KBM-7 (cell line): ENCODE measurements at regions not wholly inside any gene's neighbourhood (a gene's known extent, or its start where the extent isn't known, plus 50 kb on each side); places are given as distances from the start of the nearest gene placed in this dataset.

Source experiments
- DNase-seq: peaks from one replicate; pipeline ENCODE4 v3.0.0-alpha.2; 2015
- in situ Hi-C: fragments of 300-500 bp; cut with MboI; formaldehyde crosslinking; loops from 2 replicates; pipeline ENCODE4 v1.14.3; 2020; ENCODE audit warnings: low sequenced_read_pairs, low pct_unique_long_range_greater_than_20kb, mixed read lengths

DNA sequence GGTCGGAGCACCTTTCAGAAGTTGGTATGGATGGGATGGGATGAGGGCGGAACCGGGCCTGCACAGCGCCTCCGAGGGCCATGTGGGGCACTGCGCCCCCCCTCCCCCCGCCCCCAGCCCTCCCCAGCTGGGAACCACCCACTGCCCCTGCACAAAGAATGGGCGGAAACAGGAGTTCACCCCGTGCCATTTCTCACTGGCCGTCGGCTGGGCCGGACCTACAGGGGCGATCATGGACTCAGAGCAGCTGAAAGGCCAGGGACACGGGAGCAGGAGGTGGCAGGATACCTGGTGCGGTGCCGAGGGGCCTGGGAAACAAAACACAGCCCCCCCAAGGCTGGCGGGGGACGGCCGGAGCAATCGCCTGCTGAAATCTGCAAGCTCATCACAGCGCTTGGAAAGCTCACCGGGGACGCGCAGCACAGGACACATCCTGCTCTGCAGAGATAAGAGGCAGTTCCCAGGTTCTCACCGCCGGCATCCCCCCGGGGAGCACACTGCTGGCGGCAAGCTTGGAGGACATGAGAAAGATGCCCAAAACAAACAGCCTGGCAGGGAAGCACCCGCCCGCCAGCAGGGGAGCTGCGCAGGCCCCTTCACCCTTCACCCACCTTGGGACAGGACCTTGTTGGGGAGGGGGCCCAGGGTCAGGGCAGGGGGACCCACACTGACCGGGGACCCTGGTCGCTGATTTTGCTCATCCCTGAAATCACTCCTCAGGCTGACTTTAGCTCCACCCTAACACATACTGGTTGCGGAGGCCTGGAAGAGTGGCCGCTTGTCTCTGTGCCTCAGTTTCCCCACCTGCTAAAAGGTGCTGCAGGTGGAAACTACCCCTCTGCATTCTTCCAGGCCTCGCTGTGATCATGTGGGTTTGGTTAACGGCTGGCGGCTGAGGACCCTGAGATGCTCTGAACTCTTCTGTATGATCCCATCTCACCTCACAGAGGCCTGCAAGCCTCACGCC, 263.9 kb downstream of the C16orf95 start:
- in situ Hi-C loops: loop anchor here (25.0 kb wide), 1 partner anchor 491 kb away; the partner anchor contains the start of genes FOXC2 and MTHFSD

DNA sequence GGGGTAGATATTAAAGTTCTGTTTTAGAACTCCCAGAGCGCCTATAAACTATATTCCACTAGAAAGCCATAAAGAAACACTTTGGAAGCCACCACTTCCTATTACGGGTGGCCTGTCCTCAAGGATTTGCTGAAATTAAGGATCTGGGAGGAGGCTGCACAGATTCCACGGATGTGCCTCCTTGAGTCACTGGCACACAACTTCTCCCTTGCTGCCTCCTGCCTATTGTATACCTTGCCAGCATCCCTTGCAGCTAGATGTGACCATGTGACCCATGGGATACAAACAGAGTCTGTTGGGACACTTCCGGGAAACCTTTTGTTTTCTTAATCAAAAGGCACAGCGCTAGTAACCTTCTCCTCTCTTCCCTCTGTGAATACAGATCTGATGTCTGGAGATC, 263.0 kb downstream of the C16orf95 start:
- DNase-seq: no peak
- in situ Hi-C loops: loop anchor here (25.0 kb wide), 1 partner anchor 492 kb away; the partner anchor contains the start of genes FOXC2 and MTHFSD

More for the DNA sequence above, 263.9 kb downstream of the C16orf95 start:
- no peak for DNase-seq

DNA sequence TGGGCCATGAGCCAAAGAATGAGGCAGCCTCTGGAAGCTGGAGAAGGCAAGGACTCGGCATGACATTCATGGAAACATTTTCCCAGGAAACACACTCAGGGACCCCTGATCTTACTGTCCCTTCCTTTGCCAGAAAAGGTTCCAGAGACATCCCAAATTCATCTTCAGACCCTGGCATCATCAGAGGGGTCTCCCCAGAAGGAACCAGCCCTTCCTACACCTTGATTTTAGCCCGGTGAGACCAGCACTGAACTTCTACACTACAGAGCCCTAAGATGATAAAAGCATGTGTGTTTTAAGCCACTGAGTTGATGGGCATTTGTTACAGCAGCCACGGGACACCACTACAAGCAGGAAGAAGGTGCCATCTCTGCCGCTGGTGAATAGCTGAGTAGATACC, 262.3 kb downstream of the C16orf95 start:
- in situ Hi-C loops: loop anchor here (25.0 kb wide), 1 partner anchor 493 kb away; the partner anchor contains the start of genes FOXC2 and MTHFSD
- DNase-seq: no peak

DNA sequence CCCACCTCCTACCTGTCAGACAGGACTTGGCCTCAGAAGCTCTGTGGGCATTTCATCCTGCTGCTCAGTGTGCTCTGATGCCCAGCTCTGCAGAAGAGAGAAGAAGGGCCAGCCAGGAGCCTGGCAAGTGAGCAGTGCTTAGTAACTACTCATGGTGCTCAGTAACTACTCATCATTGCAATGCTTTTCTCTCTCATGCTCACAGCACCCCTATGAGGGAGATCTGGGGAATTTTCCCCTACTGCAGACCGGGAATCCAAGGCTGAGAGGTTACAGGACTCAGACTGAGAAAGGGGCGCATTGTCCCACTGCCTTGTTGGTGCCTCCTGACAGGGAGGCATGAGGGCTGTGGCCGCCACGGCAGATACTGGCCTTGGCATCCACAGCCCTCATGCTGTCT, 261.1 kb downstream of the C16orf95 start:
- in situ Hi-C loops: loop anchor here (25.0 kb wide), 1 partner anchor 494 kb away; the partner anchor contains the start of genes FOXC2 and MTHFSD
- no peak for DNase-seq

DNA sequence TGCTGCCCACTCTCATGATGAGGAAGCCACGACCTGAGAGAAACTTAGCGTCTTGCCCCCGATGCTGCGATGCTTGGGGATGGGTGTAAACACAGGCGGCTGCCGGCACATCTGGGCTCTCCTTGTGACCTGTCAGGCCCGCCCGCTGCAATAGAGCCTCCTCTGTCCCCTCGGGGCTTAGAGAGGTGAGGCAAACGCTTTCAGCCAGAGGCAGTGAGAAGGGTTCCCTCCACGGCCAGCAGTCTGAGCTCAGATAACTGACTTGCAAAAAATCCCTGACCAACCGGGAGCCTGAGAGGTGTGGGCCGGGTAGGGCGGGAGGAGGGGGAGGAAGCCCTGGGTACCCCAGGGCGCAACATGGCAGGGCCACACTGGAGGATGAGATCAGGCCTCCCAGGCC, 260.6 kb downstream of the C16orf95 start:
- in situ Hi-C loops: loop anchor here (25.0 kb wide), 1 partner anchor 494 kb away; the partner anchor contains the start of genes FOXC2 and MTHFSD
- DNase-seq: no peak

DNA sequence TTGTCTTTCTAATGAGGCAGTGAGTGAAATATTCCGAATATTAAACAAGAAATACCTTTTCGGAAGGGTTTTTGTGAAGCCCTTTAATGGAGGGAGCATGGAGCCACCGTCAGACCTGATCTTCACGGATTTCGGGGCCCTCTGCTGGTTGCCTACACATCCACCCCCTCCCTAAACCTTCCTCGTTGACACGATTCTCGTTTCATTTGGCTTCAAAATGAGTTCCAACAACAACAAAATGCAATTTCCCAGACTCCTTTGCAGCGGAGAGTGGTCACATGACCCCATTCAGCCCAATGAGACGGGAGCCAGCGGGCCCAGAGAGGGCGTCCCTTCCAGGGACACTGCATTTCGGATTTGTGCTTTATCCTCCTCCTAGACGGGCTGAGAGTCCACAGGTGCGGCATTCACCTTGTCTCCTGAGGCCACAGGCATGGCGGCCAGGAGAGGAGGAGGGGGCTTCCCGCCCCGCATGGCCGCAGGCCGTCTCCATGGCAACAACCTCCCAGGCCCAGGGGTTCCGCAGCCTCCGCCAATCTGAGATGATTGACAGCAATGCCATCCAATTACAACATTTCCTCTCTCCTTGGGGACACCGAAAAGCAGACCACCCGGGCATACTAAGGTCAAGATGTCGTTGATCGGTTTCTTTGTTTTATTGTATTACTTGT, 259.8 kb downstream of the C16orf95 start:
- DNase-seq: no peak
- in situ Hi-C loops: loop anchor here (25.0 kb wide), 1 partner anchor 495 kb away; the partner anchor contains the start of genes FOXC2 and MTHFSD

DNA sequence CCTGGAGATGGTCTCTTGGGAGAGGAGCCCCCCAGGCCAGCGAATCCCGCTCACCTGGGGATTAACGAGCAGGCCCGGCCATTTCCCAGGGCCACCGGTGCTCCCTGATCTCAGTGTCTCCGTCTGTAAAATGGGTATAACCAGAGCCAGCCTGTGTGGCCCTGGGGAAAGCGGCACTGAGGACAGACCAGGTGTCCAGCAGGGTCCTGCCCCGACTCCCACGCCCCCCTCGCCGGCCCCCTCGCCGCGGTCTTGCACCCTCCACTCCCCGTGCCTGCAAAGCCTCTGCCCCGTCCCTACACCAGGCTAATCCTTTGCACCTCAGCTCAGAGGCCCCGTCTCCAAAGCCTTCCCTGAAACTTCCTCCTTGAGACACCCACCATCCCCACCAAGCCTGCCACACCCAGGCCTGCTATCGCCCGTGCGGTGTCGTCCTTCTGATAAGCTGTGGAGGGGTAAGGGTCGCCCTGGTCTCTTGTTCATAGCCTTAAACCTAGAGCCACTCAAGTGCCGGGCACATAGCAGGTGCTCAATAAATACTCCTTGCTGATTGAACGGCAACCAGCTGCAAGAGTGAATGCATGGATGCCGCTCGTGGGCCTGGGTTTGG, 259.1 kb downstream of the C16orf95 start:
- in situ Hi-C loops: loop anchor here (25.0 kb wide), 1 partner anchor 496 kb away; the partner anchor contains the start of genes FOXC2 and MTHFSD
- no peak for DNase-seq

DNA sequence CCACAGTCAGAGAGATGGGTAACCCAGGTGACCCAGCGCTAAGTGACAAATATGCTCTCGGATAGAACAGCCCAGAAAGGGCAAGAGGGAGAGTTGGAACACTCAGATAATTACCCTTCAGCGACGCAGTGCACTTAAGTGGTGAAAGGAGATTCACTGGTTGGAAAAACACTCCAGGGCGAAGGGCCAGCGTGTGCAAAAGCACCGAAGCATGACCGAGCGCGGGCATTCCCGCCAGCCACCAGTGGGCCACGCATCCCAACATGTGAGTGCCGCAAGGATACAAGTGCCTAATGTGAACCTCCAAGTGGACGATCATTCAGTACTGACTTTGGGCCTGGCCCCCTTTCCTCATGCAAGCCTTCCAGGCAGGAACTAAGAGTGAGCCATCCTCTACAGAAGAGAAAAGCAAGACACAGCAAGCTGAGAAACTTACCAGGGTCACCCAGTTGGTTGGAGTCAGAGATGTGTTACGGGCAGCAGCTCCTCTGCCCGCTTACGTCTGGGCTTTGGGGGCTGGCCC, 258.4 kb downstream of the C16orf95 start:
- in situ Hi-C loops: loop anchor here (25.0 kb wide), 1 partner anchor 496 kb away; the partner anchor contains the start of genes FOXC2 and MTHFSD
- no peak for DNase-seq

DNA sequence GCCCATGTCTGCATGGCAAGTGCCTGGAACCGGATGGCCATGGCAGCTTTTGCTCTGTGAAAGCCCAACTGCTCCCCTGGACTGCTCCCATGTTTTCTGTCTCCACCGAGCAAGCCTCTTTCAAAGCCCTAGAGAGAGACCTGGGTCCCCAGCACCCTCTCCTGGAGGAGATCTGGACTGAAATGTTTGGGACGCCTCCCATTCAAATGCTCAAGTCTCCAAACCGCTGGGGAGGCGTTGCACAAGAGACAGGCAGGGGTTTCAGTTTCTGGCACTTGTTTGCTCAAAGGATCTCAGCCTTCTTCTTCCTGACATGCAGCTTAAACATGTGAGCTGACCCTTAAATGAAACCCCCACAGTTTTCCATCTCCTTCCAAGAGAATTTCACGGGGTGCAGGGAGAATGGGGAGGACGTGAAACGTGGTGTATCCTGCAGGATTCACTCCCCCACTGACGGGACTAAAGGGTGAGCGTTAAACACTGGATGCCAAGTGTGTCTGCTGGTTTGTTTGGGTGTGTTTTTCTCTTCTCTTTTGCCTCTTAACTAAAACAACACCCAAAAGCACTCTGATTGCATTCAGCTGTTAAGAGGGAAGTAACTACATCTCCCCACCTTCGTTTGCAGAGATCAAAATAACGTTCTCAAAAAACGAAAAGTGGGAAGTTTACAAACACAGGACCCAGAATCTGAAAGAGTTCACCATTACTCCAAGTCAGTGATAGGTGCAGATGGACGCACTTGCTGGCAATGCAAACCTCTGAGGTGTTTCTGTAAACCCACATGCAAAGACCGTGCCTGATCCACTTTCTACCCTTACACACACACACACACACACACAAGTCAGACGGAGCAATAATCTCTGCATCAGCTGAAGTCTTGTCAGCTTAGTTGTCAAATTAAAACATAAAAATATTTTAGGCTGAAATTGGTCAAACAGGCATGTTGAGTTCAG, 256.9 kb downstream of the C16orf95 start:
- no peak for DNase-seq
- in situ Hi-C loops: loop anchor here (25.0 kb wide), 1 partner anchor 498 kb away; the partner anchor contains the start of genes FOXC2 and MTHFSD

DNA sequence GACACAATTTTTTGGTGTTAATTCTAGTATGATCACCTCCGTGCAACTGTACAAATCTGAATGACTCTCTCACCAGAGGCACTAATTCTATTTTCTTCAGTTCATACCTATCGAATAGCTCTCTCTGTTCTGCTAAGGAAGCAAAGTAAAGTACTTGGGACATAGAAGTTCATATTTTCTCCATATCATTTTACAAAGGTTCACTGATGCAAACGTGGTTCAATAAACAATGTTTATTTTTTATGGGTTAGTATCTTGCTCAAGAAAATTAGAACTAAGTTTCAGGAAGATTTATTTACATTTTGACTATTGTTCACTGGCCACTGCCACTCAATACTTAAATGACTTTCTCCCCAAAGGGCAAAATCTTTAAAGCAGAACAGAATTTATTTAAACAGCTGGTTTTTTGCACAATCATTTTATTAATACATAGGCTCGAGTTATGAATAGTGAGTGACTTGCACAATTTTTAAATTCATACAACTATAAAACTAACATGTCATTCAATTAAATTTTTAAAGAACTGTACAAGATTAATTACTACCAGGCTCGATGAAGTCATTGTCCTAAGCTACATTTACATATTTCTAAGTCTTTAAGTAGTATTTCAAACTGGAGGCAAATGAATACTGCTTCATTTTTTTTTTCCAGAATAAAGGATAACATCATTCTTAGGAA, 255.8 kb downstream of the C16orf95 start:
- DNase-seq: no peak
- in situ Hi-C loops: loop anchor here (25.0 kb wide), 1 partner anchor 499 kb away; the partner anchor contains the start of genes FOXC2 and MTHFSD

DNA sequence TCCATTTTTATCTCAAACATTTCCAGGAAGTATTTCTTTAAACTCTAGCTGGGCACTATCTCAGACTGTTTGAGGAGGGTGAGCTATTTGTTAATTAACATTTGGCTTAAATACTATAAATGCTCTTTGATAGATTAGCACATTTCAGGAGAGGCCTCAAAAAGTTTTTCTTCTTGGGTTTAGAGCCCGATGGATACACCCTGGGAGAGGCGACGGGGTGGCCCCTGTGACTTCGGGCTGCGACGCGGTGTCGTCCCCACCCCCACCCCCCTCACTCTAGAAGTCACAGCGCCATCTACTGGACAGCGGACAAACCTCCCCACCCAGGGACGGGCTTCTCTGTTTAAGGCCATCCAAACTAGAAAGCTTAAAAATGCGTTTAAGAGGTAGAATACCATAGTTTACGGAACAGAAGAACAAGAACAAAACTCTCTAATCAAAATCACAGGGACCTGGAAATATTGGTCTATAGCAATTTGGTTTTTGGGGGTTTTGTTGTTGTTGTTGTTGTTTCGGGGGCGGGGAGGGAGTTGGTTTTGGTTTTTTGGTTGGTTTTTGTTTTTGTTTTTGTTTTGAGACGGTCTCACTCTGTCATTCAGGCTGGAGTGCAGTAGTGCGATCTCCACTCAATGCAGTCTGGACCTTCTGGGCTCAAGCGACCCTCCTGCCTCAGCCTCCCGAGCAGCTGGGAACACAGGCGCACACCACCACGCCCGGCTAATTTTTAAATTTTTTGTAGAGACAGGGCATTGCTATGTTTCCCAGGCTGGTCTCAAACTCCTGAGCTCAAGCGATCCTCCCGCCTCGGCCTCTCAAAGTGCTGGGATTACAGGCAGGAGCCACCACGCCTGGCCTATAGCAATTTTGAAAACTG, 254.4 kb downstream of the C16orf95 start:
- peak; percentile 64 for DNase-seq
- in situ Hi-C loops: loop anchor here (25.0 kb wide), 1 partner anchor 501 kb away; the partner anchor contains the start of genes FOXC2 and MTHFSD

DNA sequence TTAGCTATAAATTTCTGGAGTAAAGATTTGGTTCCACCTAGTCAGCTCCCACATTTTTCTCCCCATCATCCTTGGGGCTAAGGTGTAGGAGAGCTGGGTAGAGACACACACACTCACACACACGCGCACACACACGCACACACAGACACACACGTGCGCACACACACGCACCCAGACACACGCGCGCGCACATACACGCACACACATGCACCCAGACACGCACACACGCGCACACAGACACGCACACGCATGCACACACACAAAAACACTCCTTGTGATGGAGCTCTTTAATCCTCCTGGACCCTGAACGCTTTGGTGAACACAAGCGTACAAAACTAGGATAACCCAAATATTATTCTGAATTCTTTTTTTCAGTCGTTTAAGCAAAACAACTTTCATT, 253.6 kb downstream of the C16orf95 start:
- no peak for DNase-seq
- in situ Hi-C loops: loop anchor here (25.0 kb wide), 1 partner anchor 501 kb away; the partner anchor contains the start of genes FOXC2 and MTHFSD

DNA sequence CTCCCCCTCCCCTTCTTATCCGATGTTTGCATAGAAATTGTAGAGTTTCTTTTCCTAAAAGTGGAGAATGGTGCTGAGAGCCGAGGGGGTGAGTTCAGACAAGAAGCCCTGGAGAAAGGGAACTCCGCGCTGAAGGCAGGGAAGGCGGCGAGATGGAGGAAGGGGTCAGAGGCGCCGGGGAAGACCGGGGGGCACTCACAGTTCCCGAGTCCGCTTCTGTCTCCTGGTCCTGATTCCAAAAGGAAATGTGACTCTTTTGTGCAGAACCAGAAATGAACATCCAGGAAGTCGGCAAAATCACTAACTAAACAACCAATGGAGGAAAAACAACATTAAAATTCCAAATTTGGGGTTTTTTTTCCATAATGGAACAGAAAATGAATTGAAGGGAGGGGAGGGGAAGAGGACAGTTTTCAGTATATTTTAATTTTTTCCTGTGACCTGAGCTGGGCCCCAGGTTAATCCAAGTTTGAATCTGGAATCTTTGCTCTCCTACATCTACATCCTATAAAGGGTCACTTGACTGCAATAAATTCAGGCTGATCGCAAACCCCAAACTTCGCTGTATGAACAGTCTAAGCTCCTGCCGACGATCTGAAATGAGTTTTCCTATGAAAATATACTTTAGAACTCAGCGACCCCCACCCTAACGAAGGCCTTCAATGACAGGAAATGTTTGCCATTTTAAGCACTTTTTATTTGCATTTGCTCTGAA, 252.3 kb downstream of the C16orf95 start:
- in situ Hi-C loops: loop anchor here (25.0 kb wide), 1 partner anchor 503 kb away; the partner anchor contains the start of genes FOXC2 and MTHFSD
- no peak for DNase-seq

DNA sequence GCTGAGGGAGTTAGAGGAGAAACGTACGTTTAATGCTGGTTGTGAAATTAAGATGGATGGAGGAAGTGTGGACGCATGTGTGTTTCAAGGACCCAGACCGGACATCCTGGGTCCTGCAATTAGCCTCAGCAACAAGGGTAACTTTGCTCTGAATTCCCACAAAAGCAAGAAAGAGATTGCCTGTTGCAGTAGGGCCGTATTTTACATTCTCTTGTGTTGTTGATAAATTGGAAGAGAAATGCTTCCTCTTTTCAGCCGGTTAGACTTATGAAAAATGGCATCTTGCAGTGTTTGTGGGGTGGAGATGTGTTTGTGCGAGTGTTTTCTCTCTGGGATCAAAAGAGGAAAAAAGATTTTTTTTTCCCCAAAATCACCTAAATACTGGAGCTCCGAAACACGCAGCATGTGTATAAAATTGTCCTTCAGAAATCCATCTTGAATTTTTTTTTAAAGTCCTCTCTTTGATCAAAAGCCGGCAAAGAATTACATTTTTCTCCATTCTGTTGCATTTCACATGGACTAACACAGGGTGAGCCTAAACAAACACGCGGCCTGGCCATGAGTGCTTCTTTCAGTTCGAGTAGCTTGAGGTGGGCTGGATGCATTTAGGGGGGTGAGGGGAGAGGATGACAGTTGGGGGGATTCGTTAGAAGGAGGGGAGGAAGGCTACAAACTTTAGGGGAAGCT, 251.6 kb downstream of the C16orf95 start:
- in situ Hi-C loops: loop anchor here (25.0 kb wide), 1 partner anchor 503 kb away; the partner anchor contains the start of genes FOXC2 and MTHFSD
- no peak for DNase-seq
